ENCODE measurements at regions not wholly inside any gene's neighbourhood (a gene's known extent, or its start where the extent isn't known, plus 50 kb on each side); places are given as distances from the start of the nearest gene placed in this dataset.
"Not testable (repeated sequence)": the region's sequence is repeated elsewhere in the genome, so short reads cannot be mapped to it uniquely, and the experiment has no call there.

GRCh38 chr7:55683501-55683900, 111.2 kb upstream of the VOPP1 start:
- TF ChIP-seq CTCF, POLR2A (IDR thresholded peaks at IDR 0.05): not testable (repeated sequence)

Data from body of pancreas (tissue), 4 donors.